Spleen (tissue), 11 donors: ENCODE measurements at regions not wholly inside any gene's neighbourhood (a gene's known extent, or its start where the extent isn't known, plus 50 kb on each side); places are given as distances from the start of the nearest gene placed in this dataset.
"Not testable (repeated sequence)": the region's sequence is repeated elsewhere in the genome, so short reads cannot be mapped to it uniquely, and the experiment has no call there.

Experiments used
- DNase-seq: peaks from one replicate; pipeline ENCODE4 v3.0.0-alpha.2; 2020
- H3K27ac ChIP-seq, 8 donors: fragments of 200-600 bp; sonication (generic) in 7 of 8; 1 replicate in 4 of 8; 2 replicates in 4 of 8; pipeline versions ENCODE4 v1.5.0 to v1.8.0; 2016 to 2021; ENCODE audit warnings: inconsistent platforms in 4 of 8, mild to moderate bottlenecking in 4 of 8, moderate library complexity in 1 of 8
- H3K27me3 ChIP-seq, 7 donors: fragments of 200-600 bp; sonication (generic) in 6 of 7; replicated peaks in 1 of 7; 1 replicate in 4 of 7; 2 replicates in 3 of 7; pipeline versions ENCODE4 v1.5.0 to v1.8.0; 2016 to 2021; ENCODE audit warnings: inconsistent platforms in 3 of 7, mild to moderate bottlenecking in 1 of 7
- H3K36me3 ChIP-seq, 6 donors: fragments of 200-600 bp; sonication (generic) in 5 of 6; 1 replicate in 4 of 6; 2 replicates in 2 of 6; pipeline versions ENCODE4 v1.5.0 to v1.8.0; 2016 to 2021; ENCODE audit warnings: inconsistent platforms in 2 of 6
- H3K4me1 ChIP-seq, 6 donors: fragments of 200-600 bp; sonication (generic) in 5 of 6; 1 replicate in 3 of 6; 2 replicates in 3 of 6; pipeline versions ENCODE4 v1.5.0 to v1.8.0; 2016 to 2021; ENCODE audit warnings: inconsistent platforms in 3 of 6
- H3K4me3 ChIP-seq, 8 donors: fragments of 200-600 bp; sonication (generic) in 7 of 8; 1 replicate in 4 of 8; 2 replicates in 4 of 8; pipeline versions ENCODE4 v1.5.0 to v1.8.0; 2016 to 2021; ENCODE audit warnings: inconsistent platforms in 4 of 8, mild to moderate bottlenecking in 4 of 8, moderate library complexity in 2 of 8
- H3K9me3 ChIP-seq, 8 donors: fragments of 200-600 bp; sonication (generic) in 7 of 8; 1 replicate in 4 of 8; 2 replicates in 4 of 8; pipeline versions ENCODE4 v1.5.0 to v1.8.0; 2016 to 2021; ENCODE audit warnings: inconsistent platforms in 4 of 8
- CTCF ChIP-seq, 11 experiments: fragments of 200-600 bp in 7 of 11; fragments of 450-650 bp in 4 of 11; sonication (generic) in 4 of 11; IDR thresholded peaks in 8 of 11; conservative IDR thresholded peaks in 3 of 11; 1 replicate in 7 of 11; 2 replicates in 4 of 11; pipeline versions ENCODE4 v1.4.0 to v1.8.0; 2016 to 2021; ENCODE audit warnings: antibody characterized with exemption in 11 of 11, inconsistent platforms in 4 of 11, mild to moderate bottlenecking in 1 of 11
- POLR2A ChIP-seq, 3 donors: fragments of 450-650 bp; IDR thresholded peaks; one replicate each; pipeline ENCODE4 v1.5.1; 2017; ENCODE audit warnings: antibody characterized with exemption in 3 of 3, mild to moderate bottlenecking in 1 of 3
- POLR2AphosphoS5 ChIP-seq, 3 donors: sonication (generic); formaldehyde crosslinking; IDR thresholded peaks; one replicate each; pipeline ENCODE4 v1.5.1; 2017; ENCODE audit warnings: antibody characterized with exemption in 3 of 3
- WGBS, 5 donors: extraction: QIAGEN DNeasy Blood & Tissue Kit in 3 of 5; methylation state at CpG; one replicate each; pipeline versions ENCODE4 v1.1.5 to v1.1.7; 2013 to 2018; 5-methylcytosine and 5-hydroxymethylcytosine counted together
- intact Hi-C: fragments of 100-400 bp; cut with DNase I; formaldehyde crosslinking; loops from one replicate; pipeline ENCODE4 v1.15.0; 2023; ENCODE audit warnings: low total_unique reads
- donor health status: healthy with polysubstance abuse.
- donor health status: DM: no; HTN: no; CAD: no; lungs with moderate emphysema.
- donor health status: DM: no; HTN: no; CAD: no.
- donor health status: Bipolar disorder and iron deficiency.
- donor health status: healthy.
- donor health status: DM: no; HTN: no; CAD: no.
- donor health status: DM: yes; HTN: yes; CAD: no.

GRCh38 chrX:109889289-109890006 lies 113.5 kb upstream of the TMEM164 start:
- no peaks in the 10 kb centered on the region for H3K9me3 ChIP-seq
- 32 to 56% (median 46%) methylated on average over 4 of the region's 4 CpGs for WGBS, 5 donors
- intact Hi-C loops, result loop anchor here (10.0 kb wide), 1 partner anchor 395 kb away; no protein-coding TSS in a partner anchor
- H3K4me1 ChIP-seq, result peaks cover 0 to 39% (median 11%) of the 10 kb centered on the region in 6 donors
- peak overlapping the region in 7 of 8 donors; percentile 50 to 84 (median 70) for H3K27ac ChIP-seq
- DNase-seq, result no peak
- TF ChIP-seq CTCF (IDR thresholded peaks at IDR 0.05 in 8 of 11, conservative IDR thresholded peaks at IDR 0.05 in 3 of 11), result no peak
- H3K27me3 ChIP-seq, result no peaks in the 10 kb centered on the region
- H3K4me3 ChIP-seq, result peak overlapping the region in 1 of 8 donors; percentile 42
- no peaks in the 10 kb centered on the region for H3K36me3 ChIP-seq

- no peaks in the 10 kb centered on the region for H3K36me3 ChIP-seq
- no peak for DNase-seq
- peaks cover 0 to 39% (median 11%) of the 10 kb centered on the region in 6 donors for H3K4me1 ChIP-seq
- intact Hi-C loops, result no loop called here
- TF ChIP-seq POLR2AphosphoS5 (IDR thresholded peaks at IDR 0.05), result no peak
- WGBS, 5 donors, result 68 to 95% (median 87%) methylated on average over 3 of the region's 3 CpGs
- H3K4me3 ChIP-seq, result peak overlapping the region in 1 of 8 donors; percentile 42
- peak overlapping the region in 5 of 8 donors; percentile 63 to 84 (median 77) for H3K27ac ChIP-seq
- no peaks in the 10 kb centered on the region for H3K9me3 ChIP-seq
- no peaks in the 10 kb centered on the region for H3K27me3 ChIP-seq
These were observed 112.6 kb upstream of the TMEM164 start for GRCh38 chrX:109890300-109890699.

GRCh38 chrX:109890910-109891502 lies 111.9 kb upstream of the TMEM164 start:
- no peaks in the 10 kb centered on the region for H3K36me3 ChIP-seq
- H3K27me3 ChIP-seq, result no peaks in the 10 kb centered on the region
- DNase-seq, result peak; percentile 79
- intact Hi-C loops, result no loop called here
- 23 to 49% (median 29%) methylated on average over 4 to 7 of the region's 7 CpGs for whole genome bisulfite sequencing, 5 donors
- H3K27ac ChIP-seq, result peak overlapping the region in 3 of 8 donors; percentile 77 to 84 (median 81)
- no peak overlapping the region for H3K4me3 ChIP-seq
- TF ChIP-seq POLR2A (IDR thresholded peaks at IDR 0.05) (no peak), CTCF (IDR thresholded peaks at IDR 0.05 in 8 of 11, conservative IDR thresholded peaks at IDR 0.05 in 3 of 11) (peak; percentile 33 to 90 (median 78)), POLR2AphosphoS5 (IDR thresholded peaks at IDR 0.05) (no peak)
- no peaks in the 10 kb centered on the region for H3K9me3 ChIP-seq
- H3K4me1 ChIP-seq, result peaks cover 0 to 39% (median 11%) of the 10 kb centered on the region in 6 donors

- H3K36me3 ChIP-seq, intact Hi-C loops, H3K4me1 ChIP-seq, H3K4me3 ChIP-seq, H3K27me3 ChIP-seq, H3K9me3 ChIP-seq, H3K27ac ChIP-seq, DNase-seq: not testable (repeated sequence)
- 71% methylated on average over 1 of the region's 1 CpG; no CpG with 5 or more reads in 4 of the 5 donors for whole genome bisulfite sequencing, 5 donors
These were observed 106.9 kb upstream of the TMEM164 start for GRCh38 chrX:109896024-109896423.

GRCh38 chrX:109902665-109903064 lies 100.2 kb upstream of the TMEM164 start:
- H3K9me3 ChIP-seq, result peaks cover 0 to 6% (median 0%) of the 10 kb centered on the region in 8 donors
- H3K27ac ChIP-seq, result no peak overlapping the region
- H3K4me3 ChIP-seq, result no peak overlapping the region
- H3K27me3 ChIP-seq, result no peaks in the 10 kb centered on the region
- TF ChIP-seq POLR2A (IDR thresholded peaks at IDR 0.05), result no peak
- TF ChIP-seq CTCF (IDR thresholded peaks at IDR 0.05 in 8 of 11, conservative IDR thresholded peaks at IDR 0.05 in 3 of 11), result no peak
- no peak for TF ChIP-seq POLR2AphosphoS5 (IDR thresholded peaks at IDR 0.05)
- 50 to 73% (median 67%) methylated on average over 4 of the region's 4 CpGs for WGBS, 5 donors
- no peak for DNase-seq
- no peaks in the 10 kb centered on the region for H3K36me3 ChIP-seq
- intact Hi-C loops, result loop anchor here (10.0 kb wide), 1 partner anchor 242 kb away; no protein-coding TSS in a partner anchor
- H3K4me1 ChIP-seq, result no peaks in the 10 kb centered on the region
